ENCODE measurements at regions not wholly inside any gene's neighbourhood (a gene's known extent, or its start where the extent isn't known, plus 50 kb on each side); places are given as distances from the start of the nearest gene placed in this dataset.
"Not testable (repeated sequence)": the region's sequence is repeated elsewhere in the genome, so short reads cannot be mapped to it uniquely, and the experiment has no call there.

DNA sequence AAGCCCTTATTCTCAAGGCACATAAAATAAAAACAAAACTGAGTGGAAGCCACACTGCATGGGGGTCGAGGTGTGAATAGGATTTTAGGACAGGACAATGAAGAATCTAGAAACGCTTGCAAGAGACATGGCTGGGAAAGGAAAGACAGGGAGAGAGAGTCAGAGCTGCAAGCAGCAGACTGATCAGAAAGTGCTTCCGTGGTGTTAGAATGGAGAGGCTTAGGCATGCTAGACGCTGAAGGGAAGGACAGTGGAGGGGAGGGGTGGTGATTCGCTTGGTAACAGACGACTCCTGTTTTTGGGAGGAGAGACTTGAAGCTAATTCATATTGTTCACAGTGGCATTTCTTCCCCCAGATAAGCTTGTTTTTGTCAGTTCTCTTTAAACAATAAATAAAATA is 173.5 kb downstream of the AIPL1 start:
- Histone ChIP-seq H3K36me3 (ENCODE audit: insufficient read depth) (no peaks in the 10 kb centered on the region), H3K4me3 (ENCODE audit: low read depth, low read length) (no peak overlapping the region), H3K27ac (ENCODE audit: low read depth) (no peak overlapping the region), H3K4me1 (ENCODE audit: insufficient read depth) (no peaks in the 10 kb centered on the region)
- no peak for DNase-seq (ENCODE audit: extremely low spot score)
- WGBS: 28% methylated on average over 6 of the region's 6 CpGs

DNA sequence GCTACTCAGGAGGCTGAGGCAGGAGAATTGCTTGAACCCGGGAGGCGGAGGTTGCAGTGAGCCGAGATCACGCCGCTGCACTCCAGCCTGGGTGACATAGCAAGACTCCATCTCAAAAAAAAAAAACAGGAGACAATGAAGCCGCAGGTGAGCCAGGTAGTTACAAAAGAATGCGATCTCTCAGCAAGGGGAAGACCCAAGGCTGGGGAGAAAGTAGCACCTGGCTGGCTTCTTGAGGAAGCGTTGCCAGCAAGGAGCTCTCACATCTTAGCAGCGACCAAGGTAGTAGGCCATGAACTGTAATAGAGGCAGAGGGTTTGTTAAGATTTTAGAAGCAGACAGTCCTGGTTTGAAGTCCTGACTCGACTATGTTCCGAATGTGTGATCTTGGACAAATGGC is 175.0 kb downstream of the AIPL1 start:
- Histone ChIP-seq H3K4me1 (ENCODE audit: insufficient read depth) (no peaks in the 10 kb centered on the region), H3K36me3 (ENCODE audit: insufficient read depth) (no peaks in the 10 kb centered on the region), H3K27ac (ENCODE audit: low read depth) (no peak overlapping the region), H3K4me3 (ENCODE audit: low read depth, low read length) (no peak overlapping the region)
- no peak for DNase-seq (ENCODE audit: extremely low spot score)
- WGBS: 79% methylated on average over 11 of the region's 11 CpGs

DNA sequence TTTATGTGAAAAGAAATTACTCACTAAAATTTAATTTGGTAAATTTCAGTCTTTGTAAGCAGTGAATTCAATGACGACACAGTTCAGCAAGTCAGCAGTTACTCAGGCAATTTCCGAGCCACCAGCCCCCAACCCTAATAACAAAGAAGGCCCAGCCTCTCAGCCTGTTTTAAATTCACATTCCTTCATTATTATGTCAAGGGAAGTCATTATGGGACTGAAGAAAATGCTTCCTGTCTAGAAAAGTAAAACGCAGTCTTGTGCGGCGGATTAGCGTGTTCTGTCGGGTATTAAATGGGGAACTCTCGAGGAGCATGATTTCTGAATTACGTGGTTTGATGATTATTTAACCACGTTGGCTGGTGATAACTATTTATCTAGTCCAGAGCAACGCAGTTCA is 177.6 kb downstream of the AIPL1 start:
- Histone ChIP-seq H3K4me3 (ENCODE audit: low read depth, low read length) (no peak overlapping the region), H3K27ac (ENCODE audit: low read depth) (no peak overlapping the region), H3K4me1 (ENCODE audit: insufficient read depth) (no peaks in the 10 kb centered on the region), H3K36me3 (ENCODE audit: insufficient read depth) (no peaks in the 10 kb centered on the region)
- DNase-seq (ENCODE audit: extremely low spot score): no peak
- 4% methylated on average over 11 of the region's 11 CpGs for WGBS

DNA sequence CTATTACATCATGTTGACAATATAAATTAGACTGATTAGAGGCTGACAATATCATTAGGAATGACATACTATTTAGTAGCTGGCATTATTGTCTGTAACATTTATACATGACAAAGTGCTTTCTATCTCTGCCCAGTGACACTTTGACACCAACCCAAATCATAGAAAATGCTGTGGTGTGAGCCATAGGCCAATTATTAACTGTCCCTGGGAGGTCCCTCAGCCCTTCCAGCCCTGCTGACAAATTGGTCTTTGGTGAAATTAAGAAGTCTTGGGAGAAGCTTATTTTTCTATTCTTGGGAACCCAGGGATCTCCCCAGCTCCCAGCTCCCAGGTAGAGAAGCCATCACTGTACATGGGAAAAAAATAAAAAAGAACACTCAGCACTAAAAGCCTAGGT is 179.6 kb downstream of the AIPL1 start:
- H3K4me3 ChIP-seq (ENCODE audit: low read depth, low read length): no peak overlapping the region

DNA sequence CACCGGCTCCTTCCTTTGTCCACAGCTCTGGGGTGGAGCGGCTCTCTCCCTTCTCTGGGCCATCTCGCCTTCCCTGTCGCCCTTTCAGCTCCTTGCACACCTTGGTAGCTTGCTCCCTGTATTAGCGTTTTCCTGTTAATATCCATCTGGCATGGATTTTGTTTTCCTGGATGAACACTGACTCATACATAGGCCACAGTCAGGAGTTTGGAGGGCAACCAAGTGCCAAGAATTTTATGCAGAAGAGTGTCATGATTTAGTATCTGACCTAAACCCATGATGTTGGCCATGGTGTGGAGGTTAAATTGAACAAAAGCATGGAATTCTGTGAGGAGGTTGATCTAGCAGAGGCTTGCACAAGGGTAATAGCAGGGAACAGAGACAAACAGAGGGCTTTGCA is 180.9 kb downstream of the AIPL1 start:
- Histone ChIP-seq H3K4me3 (ENCODE audit: low read depth, low read length) (no peak overlapping the region), H3K36me3 (ENCODE audit: insufficient read depth) (no peaks in the 10 kb centered on the region), H3K4me1 (ENCODE audit: insufficient read depth) (no peaks in the 10 kb centered on the region), H3K27ac (ENCODE audit: low read depth) (no peak overlapping the region)
- WGBS: 80% methylated on average over 5 of the region's 5 CpGs
- no peak for DNase-seq (ENCODE audit: extremely low spot score)

More for the DNA sequence above, 179.6 kb downstream of the AIPL1 start:
- Histone ChIP-seq H3K4me1 (ENCODE audit: insufficient read depth) (no peaks in the 10 kb centered on the region), H3K36me3 (ENCODE audit: insufficient read depth) (no peaks in the 10 kb centered on the region), H3K27ac (ENCODE audit: low read depth) (no peak overlapping the region)
- DNase-seq (ENCODE audit: extremely low spot score): no peak

DNA sequence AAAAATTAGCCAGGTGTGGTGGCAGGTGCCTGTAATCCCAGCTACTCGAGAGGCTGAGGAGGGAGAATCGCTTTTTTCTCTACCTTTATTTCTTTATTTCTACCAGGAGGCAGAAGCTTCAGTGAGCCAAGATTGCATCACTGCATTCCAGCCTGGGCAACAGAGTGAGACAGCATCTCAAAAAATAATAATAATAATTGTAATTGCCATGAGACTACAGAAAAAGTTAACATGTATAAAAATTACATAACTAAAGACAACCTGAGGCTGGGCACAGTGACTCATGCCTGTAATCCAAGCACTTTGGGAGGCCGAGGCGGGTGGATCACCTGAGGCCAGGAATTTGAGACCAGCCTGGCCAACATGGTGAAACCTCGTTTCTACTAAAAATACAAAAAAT is 181.5 kb downstream of the WSCD1 start:
- DNase-seq (ENCODE audit: extremely low spot score); H3K4me3 ChIP-seq (ENCODE audit: low read depth, low read length); H3K27ac ChIP-seq (ENCODE audit: low read depth); H3K4me1 ChIP-seq (ENCODE audit: insufficient read depth); H3K36me3 ChIP-seq (ENCODE audit: insufficient read depth): not testable (repeated sequence)
- 79% methylated on average over 5 of the region's 5 CpGs for WGBS

DNA sequence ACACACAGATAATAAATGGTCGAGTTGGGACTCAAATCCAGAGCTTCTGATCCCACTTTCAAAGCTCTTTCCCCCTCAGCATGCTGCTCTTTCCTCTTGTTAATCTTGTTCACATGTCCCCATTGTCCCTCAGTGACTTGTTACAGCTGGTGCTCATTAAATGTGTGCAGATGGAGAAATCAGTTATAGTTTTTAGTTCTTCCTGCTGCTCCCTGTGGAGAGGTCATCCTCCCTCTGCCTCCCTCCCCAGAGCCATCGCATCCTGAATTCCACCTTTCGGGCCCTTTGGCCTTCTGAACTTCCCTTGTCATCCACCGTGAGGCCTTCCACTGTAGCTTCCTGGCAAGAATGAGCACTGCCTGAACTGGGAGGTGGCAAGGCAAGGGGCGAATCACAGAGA is 179.6 kb downstream of the WSCD1 start:
- WGBS: 37% methylated on average over 5 of the region's 5 CpGs
- no peak overlapping the region for H3K4me3 ChIP-seq (ENCODE audit: low read depth, low read length)

DNA sequence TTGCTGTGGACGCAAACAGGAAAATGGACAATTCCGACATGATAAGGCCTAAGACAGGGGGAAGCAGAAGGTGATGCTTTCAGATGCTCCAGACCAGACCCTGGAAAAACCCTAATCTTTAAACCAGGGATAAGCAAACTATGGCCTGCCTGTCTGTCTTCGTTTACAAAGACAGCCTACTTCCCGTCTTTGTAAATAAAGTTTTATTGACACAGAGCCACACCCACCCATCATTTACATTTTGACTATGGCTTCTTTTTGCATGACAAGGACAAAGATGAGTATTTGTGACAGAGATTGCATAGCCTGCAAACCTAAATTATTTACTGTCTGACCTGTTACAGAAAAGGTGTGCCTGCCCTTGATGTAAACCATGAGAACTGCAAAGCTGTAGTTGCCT is 177.9 kb downstream of the WSCD1 start:
- H3K27ac ChIP-seq (ENCODE audit: low read depth): no peak overlapping the region
- no peak overlapping the region for H3K4me3 ChIP-seq (ENCODE audit: low read depth, low read length)
- no peaks in the 10 kb centered on the region for H3K36me3 ChIP-seq (ENCODE audit: insufficient read depth)
- WGBS: 68% methylated on average over 4 of the region's 4 CpGs
- no peaks in the 10 kb centered on the region for H3K4me1 ChIP-seq (ENCODE audit: insufficient read depth)
- DNase-seq (ENCODE audit: extremely low spot score): no peak

More for the DNA sequence above, 179.6 kb downstream of the WSCD1 start:
- Histone ChIP-seq H3K27ac (ENCODE audit: low read depth) (no peak overlapping the region), H3K36me3 (ENCODE audit: insufficient read depth) (no peaks in the 10 kb centered on the region), H3K4me1 (ENCODE audit: insufficient read depth) (no peaks in the 10 kb centered on the region)
- no peak for DNase-seq (ENCODE audit: extremely low spot score)

DNA sequence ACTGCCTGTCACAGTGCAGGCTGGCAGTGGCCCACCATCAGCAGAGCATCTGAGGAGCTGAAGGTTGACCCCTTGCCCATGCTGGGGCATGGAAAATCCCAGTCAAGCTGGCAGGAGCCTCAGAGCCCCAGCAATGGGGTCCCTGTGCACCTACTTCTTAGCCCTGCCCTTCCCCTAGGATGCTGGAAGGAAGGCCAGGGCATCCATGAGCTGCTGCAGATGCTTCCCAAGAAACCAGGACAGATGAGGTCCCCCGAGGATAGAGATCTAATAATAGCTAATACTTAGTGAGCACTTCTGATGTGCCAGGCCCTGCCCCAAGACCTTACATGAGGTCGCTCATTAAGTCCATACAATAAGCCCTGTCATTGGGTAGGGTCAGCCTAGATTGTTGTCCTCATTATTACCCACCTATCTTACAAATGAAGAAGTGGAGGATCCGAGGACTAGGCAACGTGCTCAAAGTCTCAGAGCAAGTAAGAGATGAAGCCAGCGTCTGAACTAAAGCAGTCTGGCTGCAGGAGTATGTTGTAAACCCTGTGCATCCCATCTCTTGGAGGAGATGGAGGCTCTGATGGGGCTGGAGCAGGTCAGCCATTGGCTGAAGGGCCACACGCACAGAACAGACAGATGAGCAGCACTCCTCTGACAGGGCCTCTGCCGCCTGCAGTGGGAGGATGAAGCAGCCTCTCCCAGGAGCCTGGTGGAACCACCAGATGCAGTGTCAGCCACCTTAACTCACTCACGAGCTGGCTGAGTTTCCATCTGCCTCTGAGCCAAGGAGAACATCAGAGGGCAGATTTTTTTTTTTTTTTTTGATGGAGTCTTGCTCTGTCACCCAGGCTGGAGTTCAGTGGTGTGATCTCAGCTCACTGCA is 175.4 kb downstream of the WSCD1 start:
- Histone ChIP-seq H3K4me1 (ENCODE audit: insufficient read depth) (no peaks in the 10 kb centered on the region), H3K4me3 (ENCODE audit: low read depth, low read length) (no peak overlapping the region), H3K27ac (ENCODE audit: low read depth) (no peak overlapping the region), H3K36me3 (ENCODE audit: insufficient read depth) (no peaks in the 10 kb centered on the region)
- 61% methylated on average over 8 of the region's 8 CpGs for WGBS
- DNase-seq (ENCODE audit: extremely low spot score): no peak

DNA sequence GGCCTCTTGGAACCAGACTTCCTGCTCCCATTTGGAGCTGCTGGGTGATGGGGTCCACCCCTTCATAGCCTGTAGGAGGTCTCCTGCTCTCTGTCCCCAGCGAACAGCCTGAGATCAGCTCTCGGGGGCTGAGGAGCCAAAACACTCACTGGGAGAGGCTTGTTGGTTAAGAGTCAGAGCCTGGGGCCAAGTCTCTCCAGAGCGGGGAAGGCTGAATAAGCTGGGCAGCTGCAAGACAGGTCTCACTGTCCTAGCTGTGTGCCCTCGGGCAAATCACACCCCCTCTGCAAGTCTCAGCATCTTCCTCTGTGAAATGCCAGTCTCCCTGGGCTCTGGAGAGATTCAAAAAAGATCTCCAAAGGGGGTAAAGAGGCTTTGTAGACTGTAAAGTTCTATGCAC is 174.6 kb downstream of the WSCD1 start:
- no peak for DNase-seq (ENCODE audit: extremely low spot score)
- H3K27ac ChIP-seq (ENCODE audit: low read depth): no peak overlapping the region
- H3K4me1 ChIP-seq (ENCODE audit: insufficient read depth): no peaks in the 10 kb centered on the region
- 45% methylated on average over 4 of the region's 4 CpGs for WGBS
- no peak overlapping the region for H3K4me3 ChIP-seq (ENCODE audit: low read depth, low read length)
- no peaks in the 10 kb centered on the region for H3K36me3 ChIP-seq (ENCODE audit: insufficient read depth)

DNA sequence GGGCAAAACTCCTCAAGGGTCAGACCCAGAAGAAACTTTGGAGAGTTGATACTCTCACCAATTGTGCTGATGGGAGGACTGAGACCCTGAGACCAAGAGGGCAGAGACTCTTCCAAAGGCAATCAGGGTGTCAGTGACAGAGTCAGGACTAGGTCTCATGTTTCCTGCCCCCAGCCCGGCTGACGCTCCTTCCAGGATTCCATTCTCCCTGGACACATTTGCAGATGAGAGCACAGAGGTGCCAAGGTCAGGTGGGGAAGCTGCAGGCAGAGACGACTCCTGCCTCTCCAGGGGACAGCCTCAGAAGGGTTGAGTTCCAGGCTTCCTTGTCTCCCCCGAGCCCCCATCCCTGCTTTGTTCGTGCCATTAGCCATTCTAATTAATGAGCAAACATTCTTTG is 174.1 kb downstream of the WSCD1 start:
- Histone ChIP-seq H3K36me3 (ENCODE audit: insufficient read depth) (no peaks in the 10 kb centered on the region), H3K4me3 (ENCODE audit: low read depth, low read length) (no peak overlapping the region), H3K4me1 (ENCODE audit: insufficient read depth) (no peaks in the 10 kb centered on the region), H3K27ac (ENCODE audit: low read depth) (no peak overlapping the region)
- 53% methylated on average over 5 of the region's 5 CpGs for WGBS
- no peak for DNase-seq (ENCODE audit: extremely low spot score)

DNA sequence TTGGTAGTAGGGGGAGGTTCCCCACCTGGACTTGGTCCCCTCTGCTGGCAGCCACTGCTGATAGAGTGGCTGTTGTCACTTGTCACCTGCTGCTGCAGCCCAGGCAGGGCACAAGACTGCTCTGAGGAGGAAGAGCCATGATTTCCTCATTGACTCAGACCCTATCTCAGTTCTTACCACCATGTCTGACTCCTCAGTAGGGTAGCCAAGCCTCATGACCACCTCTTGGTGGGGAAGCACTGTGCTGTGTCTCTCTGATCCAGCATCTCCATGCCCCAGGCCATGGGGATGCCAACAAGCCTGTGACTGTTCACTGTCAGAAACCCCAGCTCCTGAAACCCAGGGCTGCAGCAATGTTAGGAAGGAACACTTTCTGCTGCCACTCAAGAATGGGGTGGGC is 173.0 kb downstream of the WSCD1 start:
- Histone ChIP-seq H3K27ac (ENCODE audit: low read depth) (no peak overlapping the region), H3K4me3 (ENCODE audit: low read depth, low read length) (no peak overlapping the region), H3K4me1 (ENCODE audit: insufficient read depth) (no peaks in the 10 kb centered on the region), H3K36me3 (ENCODE audit: insufficient read depth) (no peaks in the 10 kb centered on the region)
- no peak for DNase-seq (ENCODE audit: extremely low spot score)

DNA sequence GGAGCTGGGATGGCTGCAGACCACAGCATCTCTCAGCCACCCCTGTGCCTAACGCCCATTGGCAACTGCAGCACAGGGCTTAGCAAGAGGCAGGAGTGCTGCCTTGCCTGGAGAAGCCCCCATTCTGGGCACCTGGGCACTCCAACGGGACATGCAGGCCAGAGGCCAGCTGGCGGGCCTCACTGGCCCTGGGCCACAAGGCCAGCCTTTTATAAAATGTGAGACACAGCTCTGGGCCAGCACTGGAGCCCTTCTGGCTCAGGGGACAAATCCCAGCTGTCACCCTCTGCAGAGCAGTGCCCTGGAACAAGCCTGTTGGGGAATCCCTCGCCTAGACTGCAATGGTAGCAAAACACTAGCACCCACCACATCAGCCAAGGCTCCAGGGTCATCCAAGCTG is 171.8 kb downstream of the WSCD1 start:
- DNase-seq (ENCODE audit: extremely low spot score): no peak
- 59% methylated on average over 4 of the region's 4 CpGs for WGBS

DNA sequence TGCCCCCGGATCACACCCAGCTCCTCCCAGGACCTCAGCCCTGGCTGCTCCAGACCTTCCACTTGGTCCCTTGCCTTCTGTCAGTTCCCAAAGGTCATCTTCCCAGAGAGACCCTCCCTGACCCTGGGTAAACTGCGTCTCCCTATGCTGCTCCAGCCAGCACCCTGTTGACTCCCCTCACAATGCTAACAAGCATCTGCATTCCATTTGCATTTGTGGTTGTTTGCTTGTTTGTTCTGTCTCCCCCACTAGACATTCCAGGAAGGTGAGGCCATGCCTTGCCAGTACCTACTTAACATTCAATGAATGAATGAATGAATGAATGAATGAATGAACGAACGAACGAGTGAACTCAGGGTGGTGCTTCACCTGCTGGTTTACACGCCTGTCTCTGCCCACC is 171.2 kb downstream of the WSCD1 start:
- Histone ChIP-seq H3K4me1 (ENCODE audit: insufficient read depth) (no peaks in the 10 kb centered on the region), H3K4me3 (ENCODE audit: low read depth, low read length) (no peak overlapping the region), H3K36me3 (ENCODE audit: insufficient read depth) (no peaks in the 10 kb centered on the region), H3K27ac (ENCODE audit: low read depth) (no peak overlapping the region)
- WGBS: 59% methylated on average over 6 of the region's 6 CpGs
- no peak for DNase-seq (ENCODE audit: extremely low spot score)

More for the DNA sequence above, 171.8 kb downstream of the WSCD1 start:
- no peaks in the 10 kb centered on the region for H3K36me3 ChIP-seq (ENCODE audit: insufficient read depth)
- no peak overlapping the region for H3K4me3 ChIP-seq (ENCODE audit: low read depth, low read length)
- H3K4me1 ChIP-seq (ENCODE audit: insufficient read depth): no peaks in the 10 kb centered on the region
- H3K27ac ChIP-seq (ENCODE audit: low read depth): no peak overlapping the region

DNA sequence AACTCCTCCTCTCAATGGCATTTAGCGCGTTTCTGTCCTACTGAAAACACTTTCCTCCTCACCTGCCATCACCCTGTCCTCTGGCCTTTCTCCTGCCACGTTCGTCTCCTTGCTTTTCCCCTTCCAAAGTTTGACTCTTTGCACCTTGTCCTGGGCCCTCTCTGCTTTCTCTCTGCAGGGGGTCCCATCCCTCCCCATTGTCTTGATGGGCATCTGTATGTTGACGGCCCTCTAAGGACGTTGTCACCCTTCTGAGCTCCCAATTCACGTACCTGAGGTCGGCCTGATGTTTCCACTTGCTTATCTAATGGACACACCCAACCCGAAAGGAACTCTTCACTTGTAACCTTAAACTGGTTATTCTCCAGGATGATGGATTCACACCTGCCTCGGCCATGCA is 170.4 kb downstream of the WSCD1 start:
- no peak for DNase-seq (ENCODE audit: extremely low spot score)
- no peaks in the 10 kb centered on the region for H3K4me1 ChIP-seq (ENCODE audit: insufficient read depth)
- no peaks in the 10 kb centered on the region for H3K36me3 ChIP-seq (ENCODE audit: insufficient read depth)
- WGBS: 72% methylated on average over 10 of the region's 10 CpGs
- no peak overlapping the region for H3K27ac ChIP-seq (ENCODE audit: low read depth)
- no peak overlapping the region for H3K4me3 ChIP-seq (ENCODE audit: low read depth, low read length)
